Esophagus squamous epithelium (tissue), 4 donors: ENCODE measurements at regions not wholly inside any gene's neighbourhood (a gene's known extent, or its start where the extent isn't known, plus 50 kb on each side); places are given as distances from the start of the nearest gene placed in this dataset.

Experiments
- POLR2A ChIP-seq, 4 donors: fragments of 450-650 bp; IDR thresholded peaks; one replicate each; pipeline ENCODE4 v1.6.1; 2017; ENCODE audit warnings: antibody characterized with exemption in 4 of 4, mild to moderate bottlenecking in 4 of 4, moderate library complexity in 3 of 4
- TF ChIP-seq, protein P1 (sequence below), 6 experiments: fragments of 450-650 bp in 4 of 6; fragments of 200-600 bp in 2 of 6; sonication (generic) in 2 of 6; IDR thresholded peaks; one replicate each; pipeline ENCODE4 v1.5.1; 2016 to 2019; ENCODE audit warnings: antibody characterized with exemption in 6 of 6, mild to moderate bottlenecking in 4 of 6, moderate library complexity in 4 of 6

DNA sequence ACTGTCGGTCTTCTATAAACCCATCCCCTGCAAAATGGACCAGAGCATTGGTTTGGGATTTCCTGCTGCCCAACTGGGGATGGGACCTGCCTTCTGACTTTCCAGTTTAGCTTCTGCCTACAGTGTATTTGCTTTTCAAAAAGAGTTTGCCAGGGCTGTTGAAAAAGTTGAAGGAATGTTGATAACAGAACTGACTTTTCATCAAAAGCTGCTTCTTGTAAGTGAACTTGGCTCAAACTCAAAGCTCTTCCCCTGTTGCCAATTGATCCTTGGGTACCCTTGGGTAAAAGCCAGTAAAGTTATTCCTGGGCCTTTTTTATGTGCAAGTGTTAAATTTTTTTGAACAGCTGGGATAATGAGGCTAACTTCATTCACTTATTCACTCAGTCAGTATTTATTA lies 142.9 kb upstream of the SLC30A5 start:
- TF ChIP-seq, protein P1, sequence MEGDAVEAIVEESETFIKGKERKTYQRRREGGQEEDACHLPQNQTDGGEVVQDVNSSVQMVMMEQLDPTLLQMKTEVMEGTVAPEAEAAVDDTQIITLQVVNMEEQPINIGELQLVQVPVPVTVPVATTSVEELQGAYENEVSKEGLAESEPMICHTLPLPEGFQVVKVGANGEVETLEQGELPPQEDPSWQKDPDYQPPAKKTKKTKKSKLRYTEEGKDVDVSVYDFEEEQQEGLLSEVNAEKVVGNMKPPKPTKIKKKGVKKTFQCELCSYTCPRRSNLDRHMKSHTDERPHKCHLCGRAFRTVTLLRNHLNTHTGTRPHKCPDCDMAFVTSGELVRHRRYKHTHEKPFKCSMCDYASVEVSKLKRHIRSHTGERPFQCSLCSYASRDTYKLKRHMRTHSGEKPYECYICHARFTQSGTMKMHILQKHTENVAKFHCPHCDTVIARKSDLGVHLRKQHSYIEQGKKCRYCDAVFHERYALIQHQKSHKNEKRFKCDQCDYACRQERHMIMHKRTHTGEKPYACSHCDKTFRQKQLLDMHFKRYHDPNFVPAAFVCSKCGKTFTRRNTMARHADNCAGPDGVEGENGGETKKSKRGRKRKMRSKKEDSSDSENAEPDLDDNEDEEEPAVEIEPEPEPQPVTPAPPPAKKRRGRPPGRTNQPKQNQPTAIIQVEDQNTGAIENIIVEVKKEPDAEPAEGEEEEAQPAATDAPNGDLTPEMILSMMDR (IDR thresholded peaks at IDR 0.05), result no peak
- no peak for TF ChIP-seq POLR2A (IDR thresholded peaks at IDR 0.05)
